NCI-H82 (cell line): ENCODE measurements at regions not wholly inside any gene's neighbourhood (a gene's known extent, or its start where the extent isn't known, plus 50 kb on each side); places are given as distances from the start of the nearest gene placed in this dataset.
A peak's percentile ranks its signal among the peaks of the same experiment; 100 is the strongest.
"Not testable (repeated sequence)": the region's sequence is repeated elsewhere in the genome, so short reads cannot be mapped to it uniquely, and the experiment has no call there.

ENCODE experiments used
- DNase-seq: peaks from one replicate; lab custom pipeline; 2025; lab: John Stamatoyannopoulos, UW

DNA sequence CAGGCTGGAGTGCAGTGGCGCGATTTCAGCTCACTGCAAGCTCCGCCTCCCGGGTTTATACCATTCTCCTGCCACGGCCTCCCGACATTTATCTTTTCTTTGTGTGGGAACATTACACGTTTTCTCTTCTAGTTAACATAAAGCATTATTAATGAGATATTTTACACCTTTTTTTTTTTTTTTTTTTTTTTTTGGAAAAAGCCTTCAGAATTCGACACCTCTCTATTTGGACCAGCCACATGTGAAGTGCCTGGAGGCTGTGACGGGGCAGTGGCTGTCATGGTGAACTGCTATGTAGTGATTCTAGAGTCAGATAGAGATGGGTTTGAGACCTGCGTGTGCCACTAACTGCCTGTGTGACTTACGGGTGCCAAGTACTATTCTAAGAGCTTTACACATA is 64.3 kb downstream of the SMIM38 start:
- DNase-seq, result no peak

DNA sequence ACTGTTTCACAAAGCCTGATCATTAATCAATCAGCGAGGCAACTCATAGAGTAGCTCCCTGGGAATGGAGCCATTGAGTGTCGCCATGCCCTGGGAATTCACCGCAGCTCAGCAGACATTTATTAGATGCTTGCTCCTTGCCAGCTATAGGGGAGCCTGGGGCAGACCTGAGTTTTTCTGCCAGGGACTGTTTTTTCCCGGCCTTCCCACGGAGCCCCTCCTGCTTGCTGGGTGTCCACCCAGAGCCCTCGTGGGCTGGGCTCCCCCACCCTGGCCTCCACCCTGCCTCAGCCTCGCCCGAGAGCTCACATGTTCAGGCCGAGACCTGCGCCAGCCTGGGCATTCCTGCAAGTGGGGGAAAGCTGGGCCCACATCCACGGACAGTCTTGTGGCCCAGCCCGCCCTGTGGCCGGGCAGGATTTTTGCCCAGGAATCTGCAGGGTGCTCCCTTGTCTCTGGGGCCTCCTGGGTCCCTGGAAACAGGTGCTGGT is 64.9 kb downstream of the SMIM38 start:
- DNase-seq, result no peak

DNA sequence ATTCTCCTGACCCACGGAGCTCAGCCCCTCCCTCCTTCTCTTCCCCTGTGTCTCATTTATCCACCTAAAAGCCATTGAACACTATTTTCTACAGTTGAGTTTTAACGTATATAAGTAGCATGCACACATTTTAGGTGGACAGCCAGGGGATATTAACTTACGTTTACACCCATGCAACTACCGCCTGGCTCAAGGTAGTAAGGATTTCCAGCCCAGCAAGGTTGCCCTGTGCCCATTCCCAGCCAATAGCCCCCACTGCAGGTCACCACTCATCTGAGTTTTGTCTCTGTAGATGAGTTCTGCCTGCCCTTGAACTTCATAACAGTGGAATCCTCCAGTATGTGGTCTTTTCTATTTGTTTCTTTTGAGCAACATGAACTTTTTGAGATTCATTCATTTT is 65.4 kb downstream of the SMIM38 start:
- no peak for DNase-seq

GRCh38 chr11:69221636-69222035 is 65.9 kb downstream of the SMIM38 start:
- DNase-seq, result not testable (repeated sequence)

DNA sequence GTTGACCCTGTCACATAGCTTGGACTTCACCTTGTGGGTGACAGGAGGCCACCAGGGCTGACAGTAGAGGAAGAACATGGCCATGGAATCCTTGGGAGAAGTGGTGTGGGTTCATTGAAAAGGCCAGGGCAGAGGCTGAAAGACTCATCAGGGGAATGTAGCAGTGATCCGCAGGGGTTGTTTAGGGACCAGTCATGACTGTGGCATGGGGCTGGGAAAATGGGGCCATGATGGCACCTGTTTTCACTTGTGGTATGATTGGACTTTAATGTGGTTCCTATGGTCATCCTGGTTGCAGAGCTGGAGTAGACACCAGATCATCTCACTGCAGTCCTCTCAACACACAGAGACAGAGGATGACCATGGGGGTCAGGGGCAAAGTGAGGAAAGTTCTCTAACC is 66.7 kb upstream of the MYEOV start:
- DNase-seq, result no peak

- no peak for DNase-seq
Observed at GRCh38 chr11:69229511-69229910, 64.4 kb upstream of the MYEOV start.

- DNase-seq, result no peak
Observed at GRCh38 chr11:69230856-69231425, 63.0 kb upstream of the MYEOV start.

GRCh38 chr11:69231466-69232018 is 62.4 kb upstream of the MYEOV start:
- no peak for DNase-seq

DNA sequence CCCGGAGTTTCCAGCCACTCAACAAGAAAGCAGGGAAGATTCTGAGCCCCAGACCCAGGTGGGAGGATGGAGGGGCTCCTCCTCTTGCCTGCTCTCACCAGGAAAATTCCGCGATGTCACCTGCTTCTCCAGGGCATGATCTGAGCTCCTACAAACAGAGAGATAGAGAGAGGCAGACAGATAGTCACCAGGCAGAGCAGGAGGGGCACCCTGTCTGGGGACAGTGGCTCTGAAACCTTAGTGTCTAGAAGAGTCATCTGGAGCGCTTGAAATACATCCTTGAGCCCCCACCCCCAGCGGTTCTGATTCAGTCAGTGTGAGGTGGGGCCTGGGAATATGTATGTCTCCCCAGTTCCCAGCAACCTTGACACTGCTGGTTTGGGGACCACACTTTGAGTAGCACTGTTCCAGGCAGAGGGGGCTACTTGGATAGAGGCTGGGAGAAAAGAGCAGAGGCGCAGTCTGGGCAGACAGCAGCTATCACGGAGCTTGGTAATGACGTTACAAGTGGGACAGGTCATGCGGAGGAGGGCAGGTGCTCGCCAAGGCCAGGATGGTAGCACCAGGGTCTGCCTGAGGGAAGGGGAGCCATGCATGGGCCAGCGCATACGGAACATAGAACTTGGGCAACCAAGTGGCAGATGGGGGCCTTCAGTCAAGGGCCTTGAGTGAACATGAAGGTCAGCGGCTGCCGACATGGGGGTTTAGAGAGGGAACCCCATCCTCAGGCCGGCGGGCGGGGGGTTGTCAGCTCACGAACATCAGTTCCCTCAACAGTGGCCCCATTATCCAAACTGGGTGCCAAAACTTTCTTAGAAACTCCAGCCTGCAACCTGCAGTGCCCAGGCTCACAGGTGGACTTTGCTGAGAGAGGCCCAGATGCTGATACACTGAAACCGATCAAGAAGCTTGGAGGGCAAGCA is 60.9 kb upstream of the MYEOV start:
- DNase-seq, result no peak

DNA sequence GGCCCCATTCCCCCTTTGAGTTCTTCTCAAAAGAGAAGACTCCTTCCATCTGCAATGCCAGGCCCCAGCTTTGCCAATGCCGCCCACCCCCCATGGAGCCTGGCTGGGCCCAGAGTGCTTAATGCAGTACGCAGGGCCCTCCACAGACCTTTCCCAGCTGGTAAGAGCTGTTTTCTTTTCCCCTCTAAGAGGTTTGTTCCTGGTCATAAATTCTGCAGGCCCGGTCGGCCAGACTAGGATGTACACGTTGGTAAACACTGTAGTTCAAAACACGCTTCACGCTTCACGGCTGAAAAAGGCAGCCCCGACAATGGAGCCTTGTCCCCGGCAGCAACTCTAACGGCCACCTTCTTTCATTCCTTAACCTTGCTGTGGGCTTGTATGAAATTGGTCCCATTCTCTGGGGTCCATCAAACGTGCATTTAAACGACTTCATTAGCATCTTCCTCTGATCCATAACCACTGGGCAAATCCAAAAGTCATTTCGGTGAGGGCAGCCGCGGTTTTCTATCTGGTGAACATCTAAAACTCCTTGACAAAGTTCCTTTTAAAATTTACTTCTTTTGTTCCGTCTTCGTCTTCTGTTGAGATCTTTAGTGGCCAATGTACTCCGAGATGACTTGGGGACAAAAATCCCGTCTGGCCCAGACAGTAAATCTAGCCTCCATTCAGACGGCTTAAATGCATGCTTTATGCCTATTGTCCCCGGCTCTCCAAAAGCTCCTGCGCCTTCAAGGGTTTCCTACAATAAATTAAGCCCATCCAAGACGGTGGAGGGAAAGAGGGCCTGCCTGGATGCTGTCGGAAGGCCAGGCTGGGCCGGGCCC is 60.0 kb upstream of the MYEOV start:
- no peak for DNase-seq

- DNase-seq, result no peak
Observed at GRCh38 chr11:69234740-69235710, 58.9 kb upstream of the MYEOV start.

DNA sequence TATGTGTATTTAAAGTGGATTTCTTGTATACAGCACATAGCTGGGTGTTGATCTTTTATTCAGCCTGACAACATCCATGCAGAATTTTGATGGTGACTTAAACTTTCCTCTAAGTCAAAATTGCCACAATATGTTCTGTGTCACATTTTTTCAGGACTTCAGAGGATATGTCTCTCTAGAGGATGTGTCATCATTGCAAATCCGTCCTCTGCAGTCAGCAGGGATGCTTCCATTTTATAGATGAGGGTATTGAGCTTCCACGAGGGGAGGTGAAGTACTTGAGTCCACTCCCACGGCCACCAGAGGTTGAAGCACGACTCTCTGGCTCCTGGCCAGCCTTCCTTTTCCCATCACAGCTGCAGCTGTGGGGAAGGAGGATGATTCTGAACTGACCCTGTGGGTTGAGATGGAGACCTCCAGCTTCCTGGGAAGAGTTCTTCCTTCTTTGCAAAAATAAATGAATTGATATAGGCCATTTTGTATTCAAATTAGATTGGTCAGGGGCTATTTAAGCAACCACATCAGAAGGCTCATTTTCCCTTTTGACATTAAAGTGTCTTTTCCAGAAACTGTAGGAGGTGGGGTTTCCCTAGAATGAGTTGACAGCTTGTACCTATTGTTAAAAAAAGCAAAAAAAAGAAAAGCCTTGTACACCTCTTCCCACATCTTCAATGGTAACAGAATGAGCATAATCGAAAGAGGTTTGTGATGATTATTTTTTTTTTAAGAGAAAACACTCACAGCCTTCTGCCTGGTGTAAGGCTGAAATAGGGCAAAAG is 55.2 kb upstream of the MYEOV start:
- no peak for DNase-seq

DNA sequence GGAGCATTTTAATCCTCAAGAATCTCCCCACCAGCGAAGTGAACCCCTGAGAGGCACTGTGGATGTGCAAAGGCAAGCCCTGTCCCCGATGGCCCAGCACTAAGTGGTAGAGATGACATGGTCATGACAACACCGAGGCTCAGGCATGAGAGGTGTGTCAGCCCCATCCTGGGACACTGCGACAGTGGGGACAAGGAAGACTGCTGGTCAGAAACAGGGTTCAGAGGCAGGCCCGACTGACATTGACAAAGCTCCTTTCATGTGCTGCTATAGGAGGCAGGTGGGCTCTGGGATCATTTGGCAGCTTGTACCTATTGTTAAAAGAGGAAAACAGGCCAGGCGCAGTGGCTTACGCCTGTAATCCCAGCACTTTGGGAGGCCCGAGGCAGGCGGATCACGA is 54.3 kb upstream of the MYEOV start:
- DNase-seq, result no peak

- no peak for DNase-seq
Observed at GRCh38 chr11:69240332-69241074, 53.5 kb upstream of the MYEOV start.

GRCh38 chr11:69241075-69241740 is 52.7 kb upstream of the MYEOV start:
- DNase-seq, result no peak

- no peak for DNase-seq
Observed at GRCh38 chr11:69241844-69242243, 52.1 kb upstream of the MYEOV start.

GRCh38 chr11:69242266-69242920 is 51.6 kb upstream of the MYEOV start:
- peak; percentile 4 for DNase-seq

DNA sequence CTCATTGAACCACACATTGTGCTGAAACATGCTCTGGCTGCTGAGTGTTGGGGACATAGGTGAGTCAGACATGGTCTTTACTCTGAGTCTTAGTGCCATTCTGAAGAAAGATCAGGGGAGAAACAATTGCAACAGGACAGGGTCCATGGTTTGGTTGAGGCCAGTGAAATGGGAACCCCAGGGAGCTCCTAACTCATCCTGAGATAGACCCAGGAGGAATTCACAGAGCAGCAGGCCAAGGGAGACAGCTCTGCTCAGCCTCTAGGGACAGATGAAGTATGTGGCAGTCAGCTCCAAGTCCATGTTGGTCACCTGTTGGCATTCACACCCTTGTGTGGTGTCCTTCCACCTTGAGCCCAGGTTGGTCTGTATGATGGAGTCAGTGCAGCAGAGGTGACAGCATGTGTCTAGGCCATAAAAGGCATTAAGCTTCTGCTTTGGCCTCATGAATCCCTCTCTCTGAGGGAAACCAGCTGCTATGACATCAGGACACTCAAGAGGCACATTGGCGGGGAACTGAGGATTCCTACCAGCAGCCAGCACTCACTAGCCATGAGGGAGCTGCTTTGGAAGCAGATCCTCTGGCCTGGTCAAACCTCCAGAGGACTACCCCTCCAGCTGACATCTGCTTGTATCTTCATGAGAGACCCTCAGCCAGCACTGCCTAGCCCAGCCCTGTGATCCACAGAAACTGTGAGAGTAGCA is 50.3 kb upstream of the MYEOV start:
- DNase-seq, result no peak
